BLaER1 treated with 17β-estradiol and CSF1 and Interleukin-3, amounts not matched to agents 10 nM and 100 nM (cell line): ENCODE measurements at regions not wholly inside any gene's neighbourhood (a gene's known extent, or its start where the extent isn't known, plus 50 kb on each side); places are given as distances from the start of the nearest gene placed in this dataset.

Experiments used
- H3K27ac ChIP-seq, 11 experiments: shearing (Covaris generic); formaldehyde crosslinking; 2 replicates each; pipeline ENCODE4 v1.8.1; 2022
- H3K27me3 ChIP-seq, 11 experiments: shearing (Covaris generic); formaldehyde crosslinking; 2 replicates each; pipeline ENCODE4 v1.8.1; 2022
- H3K36me3 ChIP-seq, 11 experiments: shearing (Covaris generic); formaldehyde crosslinking; 2 replicates each; pipeline ENCODE4 v1.8.1; 2022
- H3K4me1 ChIP-seq, 10 experiments: shearing (Covaris generic); formaldehyde crosslinking; 2 replicates each; pipeline ENCODE4 v1.8.1; 2022
- H3K4me2 ChIP-seq, 11 experiments: shearing (Covaris generic); formaldehyde crosslinking; 2 replicates each; pipeline ENCODE4 v1.8.1; 2022
- H3K4me3 ChIP-seq, 10 experiments: shearing (Covaris generic); formaldehyde crosslinking; 2 replicates each; pipeline ENCODE4 v1.8.1; 2022
- H3K9ac ChIP-seq, 11 experiments: shearing (Covaris generic); formaldehyde crosslinking; 2 replicates each; pipeline ENCODE4 v1.8.1; 2022
- H3K9me3 ChIP-seq, 11 experiments: shearing (Covaris generic); formaldehyde crosslinking; replicated peaks in 1 of 11; 2 replicates each; pipeline ENCODE4 v1.8.1; 2022
- H4K20me1 ChIP-seq, 11 experiments: shearing (Covaris generic); formaldehyde crosslinking; 2 replicates each; pipeline ENCODE4 v1.8.1; 2022
- Cebpa-rat ChIP-seq, 11 experiments: shearing (Covaris generic); IDR thresholded peaks; 2 replicates each; pipeline ENCODE4 v1.8.1; 2022

DNA sequence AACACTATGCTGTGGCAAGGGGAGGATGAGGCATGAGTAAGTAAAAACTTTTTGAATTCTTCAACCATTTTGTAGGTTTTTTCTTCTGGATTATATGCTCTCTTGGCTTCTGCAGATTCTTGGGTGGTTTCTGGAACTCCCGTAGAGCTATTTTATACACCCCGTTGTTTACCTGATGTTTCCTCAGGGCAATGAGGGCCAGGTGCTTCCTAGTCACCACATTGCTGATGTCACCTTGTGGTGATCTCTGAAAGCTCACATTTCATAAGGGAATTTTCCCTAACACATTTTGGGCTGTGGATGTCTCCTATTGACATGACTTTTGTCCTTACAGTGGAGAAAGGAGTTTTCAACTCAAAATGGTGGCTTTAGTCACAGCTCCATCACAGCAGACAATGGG lies 356.6 kb downstream of the PLA2G4A start:
- peak overlapping the region in 8 of 11 experiments; percentile 3 to 72 (median 42); a peak in 15 of 22 replicates for H3K4me2 ChIP-seq
- H3K4me3 ChIP-seq, result no peak overlapping the region
- no peak overlapping the region for H3K9ac ChIP-seq
- H3K9me3 ChIP-seq, result peaks cover 9 to 20% (median 14%) of the 10 kb centered on the region in 11 experiments; a peak in 17 of 22 replicates
- no peaks in the 10 kb centered on the region for H4K20me1 ChIP-seq
- H3K4me1 ChIP-seq, result peaks cover 0 to 10% (median 8%) of the 10 kb centered on the region in 10 experiments; a peak in 15 of 20 replicates
- no peaks in the 10 kb centered on the region for H3K36me3 ChIP-seq
- H3K27ac ChIP-seq, result no peak overlapping the region; a peak in 1 of 22 replicates
- H3K27me3 ChIP-seq, result no peaks in the 10 kb centered on the region
- TF ChIP-seq Cebpa-rat (IDR thresholded peaks at IDR 0.05), result no peak

- no peaks in the 10 kb centered on the region for H3K36me3 ChIP-seq
- no peak overlapping the region for H3K27ac ChIP-seq
- no peak overlapping the region for H3K4me3 ChIP-seq
- H4K20me1 ChIP-seq, result no peaks in the 10 kb centered on the region
- no peaks in the 10 kb centered on the region for H3K4me1 ChIP-seq
- TF ChIP-seq Cebpa-rat (IDR thresholded peaks at IDR 0.05), result no peak
- H3K9me3 ChIP-seq, result peaks cover 0 to 9% (median 3%) of the 10 kb centered on the region in 11 experiments; a peak in 6 of 22 replicates
- no peak overlapping the region for H3K4me2 ChIP-seq
- no peaks in the 10 kb centered on the region for H3K27me3 ChIP-seq
- no peak overlapping the region for H3K9ac ChIP-seq
These were observed 368.9 kb downstream of the PLA2G4A start for GRCh38 chr1:187197685-187198084.

- peaks cover 0 to 12% (median 0%) of the 10 kb centered on the region in 11 experiments; a peak in 5 of 22 replicates for H3K9me3 ChIP-seq
- no peak overlapping the region for H3K9ac ChIP-seq
- no peak for TF ChIP-seq Cebpa-rat (IDR thresholded peaks at IDR 0.05)
- H3K4me1 ChIP-seq, result no peaks in the 10 kb centered on the region
- H3K4me2 ChIP-seq, result no peak overlapping the region
- no peak overlapping the region for H3K4me3 ChIP-seq
- H3K36me3 ChIP-seq, result no peaks in the 10 kb centered on the region
- no peak overlapping the region for H3K27ac ChIP-seq
- H4K20me1 ChIP-seq, result no peaks in the 10 kb centered on the region
- H3K27me3 ChIP-seq, result no peaks in the 10 kb centered on the region
These were observed 374.5 kb downstream of the PLA2G4A start for GRCh38 chr1:187203257-187203656.

DNA sequence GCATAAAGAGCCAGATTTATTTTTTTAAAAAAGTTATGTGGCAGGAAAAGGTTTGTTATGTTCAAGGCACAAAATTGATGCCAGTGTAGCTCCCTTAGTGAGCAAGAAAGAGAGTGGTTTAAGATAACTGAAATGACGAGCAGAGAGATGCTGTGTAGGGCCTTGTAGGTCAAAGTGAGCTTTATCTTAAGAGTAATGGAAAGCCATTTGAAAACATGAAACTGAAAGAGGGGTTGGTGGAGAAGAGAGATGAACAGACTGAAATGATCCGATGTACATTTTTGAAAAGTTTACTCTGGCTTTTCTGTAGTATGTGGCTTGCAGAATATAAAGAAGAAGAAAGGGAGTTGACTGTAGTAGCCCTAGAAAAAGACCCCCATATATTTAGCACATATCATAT lies 383.6 kb downstream of the PLA2G4A start:
- Histone ChIP-seq H3K36me3 (no peaks in the 10 kb centered on the region), H3K4me2 (no peak overlapping the region), H3K27me3 (no peaks in the 10 kb centered on the region), H3K27ac (no peak overlapping the region), H3K4me1 (no peaks in the 10 kb centered on the region), H3K9me3 (peaks cover 0 to 11% (median 6%) of the 10 kb centered on the region in 11 experiments; a peak in 6 of 22 replicates), H3K9ac (no peak overlapping the region), H3K4me3 (no peak overlapping the region), H4K20me1 (no peaks in the 10 kb centered on the region)
- no peak for TF ChIP-seq Cebpa-rat (IDR thresholded peaks at IDR 0.05)

DNA sequence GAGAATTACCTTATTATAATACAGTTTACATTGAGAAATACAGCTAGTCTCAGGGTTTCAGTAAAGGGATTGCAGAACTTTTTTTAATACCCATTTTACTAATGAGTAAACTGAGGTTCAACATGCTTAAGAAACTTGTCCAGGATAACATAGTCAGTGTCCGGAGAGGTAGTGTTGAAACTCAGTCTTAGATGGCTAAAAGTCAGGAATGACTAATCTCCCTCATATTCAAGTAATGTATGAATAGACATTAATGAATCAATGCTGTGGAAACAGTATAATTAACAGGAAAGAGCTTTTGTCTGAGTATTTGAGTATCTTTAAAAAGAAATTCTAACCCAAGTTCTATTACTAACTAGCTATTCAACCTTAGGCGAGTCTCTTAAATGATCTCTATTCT lies 397.6 kb downstream of the PLA2G4A start:
- Histone ChIP-seq H3K4me2 (no peak overlapping the region), H3K27ac (no peak overlapping the region), H3K4me1 (0 out of 20 replicates have a peak, but pooled peaks cover 0 to 2% (median 0%) of the 10 kb centered on the region in 10 experiments), H3K9ac (no peak overlapping the region), H3K27me3 (no peaks in the 10 kb centered on the region), H4K20me1 (no peaks in the 10 kb centered on the region), H3K9me3 (0 out of 22 replicates have a peak, but pooled peaks cover 0 to 7% (median 0%) of the 10 kb centered on the region in 11 experiments), H3K4me3 (no peak overlapping the region), H3K36me3 (no peaks in the 10 kb centered on the region)
- TF ChIP-seq Cebpa-rat (IDR thresholded peaks at IDR 0.05), result no peak

- no peaks in the 10 kb centered on the region for H3K27me3 ChIP-seq
- H3K9me3 ChIP-seq, result 0 out of 22 replicates have a peak, but pooled peaks cover 0 to 5% (median 0%) of the 10 kb centered on the region in 11 experiments
- H3K4me1 ChIP-seq, result 0 out of 20 replicates have a peak, but pooled peaks cover 0 to 2% (median 0%) of the 10 kb centered on the region in 10 experiments
- no peak overlapping the region for H3K4me2 ChIP-seq
- H4K20me1 ChIP-seq, result no peaks in the 10 kb centered on the region
- H3K27ac ChIP-seq, result no peak overlapping the region
- TF ChIP-seq Cebpa-rat (IDR thresholded peaks at IDR 0.05), result no peak
- no peak overlapping the region for H3K9ac ChIP-seq
- no peak overlapping the region for H3K4me3 ChIP-seq
- no peaks in the 10 kb centered on the region for H3K36me3 ChIP-seq
These were observed 400.0 kb downstream of the PLA2G4A start for GRCh38 chr1:187228790-187229189.

DNA sequence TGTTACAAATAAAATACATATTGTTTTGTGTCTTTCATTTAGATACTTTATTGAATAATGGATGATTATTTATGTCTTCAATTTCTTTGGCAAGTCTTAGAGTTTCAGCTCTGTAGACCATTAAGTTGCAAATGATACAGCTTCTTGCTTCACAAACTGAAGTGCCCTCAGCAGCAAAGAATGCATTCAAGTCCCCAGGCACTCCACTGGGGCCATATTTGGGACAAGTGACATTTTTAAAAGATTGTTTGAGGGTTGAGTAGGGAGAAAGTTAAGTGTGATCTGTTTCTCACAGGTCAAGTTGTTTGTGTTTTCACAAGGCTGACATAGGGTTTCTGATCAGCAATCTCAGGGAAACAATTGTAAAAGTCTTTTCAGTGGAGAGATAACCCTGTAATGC lies 400.7 kb downstream of the PLA2G4A start:
- H3K4me1 ChIP-seq, result 0 out of 20 replicates have a peak, but pooled peaks cover 0 to 2% (median 0%) of the 10 kb centered on the region in 10 experiments
- TF ChIP-seq Cebpa-rat (IDR thresholded peaks at IDR 0.05), result no peak
- no peaks in the 10 kb centered on the region for H4K20me1 ChIP-seq
- H3K4me3 ChIP-seq, result no peak overlapping the region
- no peak overlapping the region for H3K9ac ChIP-seq
- no peaks in the 10 kb centered on the region for H3K27me3 ChIP-seq
- no peaks in the 10 kb centered on the region for H3K9me3 ChIP-seq
- H3K36me3 ChIP-seq, result no peaks in the 10 kb centered on the region
- H3K27ac ChIP-seq, result no peak overlapping the region
- 0 out of 22 replicates have a peak overlapping the region, but pooled peaks of 1 of the 11 experiments have one; percentile 4 for H3K4me2 ChIP-seq

GRCh38 chr1:187234706-187235105 lies 406.0 kb downstream of the PLA2G4A start:
- no peak overlapping the region for H3K9ac ChIP-seq
- H4K20me1 ChIP-seq, result no peaks in the 10 kb centered on the region
- 0 out of 20 replicates have a peak, but pooled peaks cover 0 to 2% (median 0%) of the 10 kb centered on the region in 10 experiments for H3K4me1 ChIP-seq
- H3K4me3 ChIP-seq, result no peak overlapping the region
- no peaks in the 10 kb centered on the region for H3K9me3 ChIP-seq
- no peak for TF ChIP-seq Cebpa-rat (IDR thresholded peaks at IDR 0.05)
- no peaks in the 10 kb centered on the region for H3K36me3 ChIP-seq
- H3K4me2 ChIP-seq, result no peak overlapping the region
- H3K27me3 ChIP-seq, result no peaks in the 10 kb centered on the region
- no peak overlapping the region for H3K27ac ChIP-seq

GRCh38 chr1:187236199-187236598 lies 407.4 kb downstream of the PLA2G4A start:
- Histone ChIP-seq H3K9me3 (no peaks in the 10 kb centered on the region), H4K20me1 (no peaks in the 10 kb centered on the region), H3K27ac (no peak overlapping the region), H3K27me3 (no peaks in the 10 kb centered on the region), H3K9ac (no peak overlapping the region), H3K4me3 (no peak overlapping the region), H3K4me1 (no peaks in the 10 kb centered on the region), H3K36me3 (no peaks in the 10 kb centered on the region), H3K4me2 (no peak overlapping the region)
- TF ChIP-seq Cebpa-rat (IDR thresholded peaks at IDR 0.05), result no peak

GRCh38 chr1:187236676-187237075 lies 407.9 kb downstream of the PLA2G4A start:
- Histone ChIP-seq H3K36me3 (no peaks in the 10 kb centered on the region), H3K27ac (no peak overlapping the region), H3K4me2 (no peak overlapping the region), H3K9ac (no peak overlapping the region), H3K27me3 (no peaks in the 10 kb centered on the region), H3K4me3 (no peak overlapping the region), H3K4me1 (no peaks in the 10 kb centered on the region), H3K9me3 (no peaks in the 10 kb centered on the region), H4K20me1 (no peaks in the 10 kb centered on the region)
- no peak for TF ChIP-seq Cebpa-rat (IDR thresholded peaks at IDR 0.05)
